SU-DHL-6 (cell line): ENCODE measurements at regions not wholly inside any gene's neighbourhood (a gene's known extent, or its start where the extent isn't known, plus 50 kb on each side); places are given as distances from the start of the nearest gene placed in this dataset.

ENCODE experiments used
- H2AFZ ChIP-seq: fragments of 200-600 bp; sonication (generic); 2 replicates; pipeline ENCODE4 v1.6.1; 2014; ENCODE audit warnings: low read depth, mild to moderate bottlenecking, moderate library complexity, mixed read lengths, antibody characterized with exemption, low read length; ENCODE audit not compliant: severe bottlenecking
- H3F3A ChIP-seq: fragments of 200-600 bp; shearing (Covaris generic); 2 replicates; pipeline ENCODE4 v1.6.0; 2016; ENCODE audit warnings: antibody characterized with exemption, mild to moderate bottlenecking; ENCODE audit not compliant: insufficient read depth
- H3K27ac ChIP-seq: fragments of 200-600 bp; sonication (generic); 2 replicates; pipeline ENCODE4 v1.5.1; 2016; ENCODE audit warnings: low read depth, mild to moderate bottlenecking, low read length, moderate library complexity, mixed read lengths
- H3K27me3 ChIP-seq: fragments of 200-600 bp; sonication (generic), shearing (Covaris generic); 2 replicates; pipeline ENCODE4 v1.6.0; 2014; ENCODE audit warnings: mild to moderate bottlenecking, low read length
- H3K36me3 ChIP-seq: fragments of 200-600 bp; sonication (generic); 2 replicates; pipeline ENCODE4 v1.6.1; 2014; ENCODE audit warnings: mild to moderate bottlenecking, low read length, mixed read lengths
- H3K4me2 ChIP-seq: fragments of 300-600, 200-600 bp; shearing (Covaris generic), sonication (generic); 2 replicates; pipeline ENCODE4 v1.6.0; 2014; ENCODE audit warnings: low read length, low read depth, mild to moderate bottlenecking; ENCODE audit not compliant: poor library complexity, severe bottlenecking
- H3K4me3 ChIP-seq: fragments of 200-600 bp; sonication (generic); 2 replicates; pipeline ENCODE4 v1.5.1; 2014; ENCODE audit warnings: antibody characterized with exemption, low read length, mild to moderate bottlenecking, mixed read lengths; ENCODE audit not compliant: insufficient read depth, poor library complexity, severe bottlenecking
- H3K79me2 ChIP-seq: fragments of 200-600 bp; sonication (generic); 2 replicates; pipeline ENCODE4 v1.6.1; 2014; ENCODE audit warnings: mild to moderate bottlenecking, low read length, moderate library complexity; ENCODE audit not compliant: insufficient read depth
- H3K9ac ChIP-seq: fragments of 200-600 bp; sonication (generic); 2 replicates; pipeline ENCODE4 v1.7.0; 2014; ENCODE audit warnings: mild to moderate bottlenecking, low read length
- H3K9me2 ChIP-seq: fragments of 200-600 bp; sonication (generic); replicated peaks from 2 replicates; pipeline ENCODE4 v1.6.1; 2014; ENCODE audit warnings: low read length; ENCODE audit not compliant: insufficient read depth
- H3K9me3 ChIP-seq: fragments of 200-600 bp; sonication (generic); 2 replicates; pipeline ENCODE4 v1.6.1; 2014; ENCODE audit warnings: low read length, mixed read lengths; ENCODE audit not compliant: insufficient read depth
- H4K20me1 ChIP-seq: fragments of 200-600 bp; sonication (generic); 2 replicates; pipeline ENCODE4 v1.6.1; 2014; ENCODE audit warnings: low read depth, mild to moderate bottlenecking, antibody characterized with exemption, low read length, moderate library complexity, mixed read lengths
- CTCF ChIP-seq: fragments of 200-600 bp; sonication (generic); IDR thresholded peaks from one replicate; pipeline ENCODE4 v1.5.1; 2017; ENCODE audit warnings: antibody characterized with exemption, mild to moderate bottlenecking, low read length, moderate library complexity; ENCODE audit not compliant: insufficient read depth, poor library complexity, severe bottlenecking
- EZH2phosphoT487 ChIP-seq: fragments of 200-600 bp; sonication (generic), shearing (Covaris generic); conservative IDR thresholded peaks from 2 replicates; pipeline ENCODE4 v1.6.1; 2018; ENCODE audit warnings: mild to moderate bottlenecking, antibody characterized with exemption, low read length, moderate library complexity, mixed read lengths

GRCh38 chr6:134854366-134854765 is 95.5 kb downstream of the ALDH8A1 start:
- no peak overlapping the region for H2AFZ ChIP-seq
- no peaks in the 10 kb centered on the region for H3K9me2 ChIP-seq
- no peaks in the 10 kb centered on the region for H3K9me3 ChIP-seq
- H3F3A ChIP-seq = no peaks in the 10 kb centered on the region
- TF ChIP-seq EZH2phosphoT487 (no peak), CTCF (no peak)
- H4K20me1 ChIP-seq = no peaks in the 10 kb centered on the region
- no peak overlapping the region for H3K9ac ChIP-seq
- no peak overlapping the region for H3K27ac ChIP-seq
- H3K79me2 ChIP-seq = no peaks in the 10 kb centered on the region
- H3K4me2 ChIP-seq = no peak overlapping the region
- H3K4me3 ChIP-seq = no peak overlapping the region
- H3K27me3 ChIP-seq = no peaks in the 10 kb centered on the region
- no peaks in the 10 kb centered on the region for H3K36me3 ChIP-seq

- Histone ChIP-seq H3F3A (no peaks in the 10 kb centered on the region), H4K20me1 (no peaks in the 10 kb centered on the region), H3K36me3 (no peaks in the 10 kb centered on the region), H3K9ac (no peak overlapping the region), H3K79me2 (no peaks in the 10 kb centered on the region), H3K27ac (no peak overlapping the region), H2AFZ (no peak overlapping the region), H3K9me2 (no peaks in the 10 kb centered on the region), H3K9me3 (no peaks in the 10 kb centered on the region), H3K4me2 (no peak overlapping the region), H3K27me3 (no peaks in the 10 kb centered on the region), H3K4me3 (no peak overlapping the region)
- TF ChIP-seq EZH2phosphoT487 (no peak), CTCF (no peak)
Measured at GRCh38 chr6:134853111-134854055, 96.5 kb downstream of the ALDH8A1 start.

GRCh38 chr6:134851548-134851947 is 98.4 kb downstream of the ALDH8A1 start:
- H3K4me2 ChIP-seq = no peak overlapping the region
- no peaks in the 10 kb centered on the region for H3K9me2 ChIP-seq
- no peak overlapping the region for H3K27ac ChIP-seq
- H2AFZ ChIP-seq = no peak overlapping the region
- no peaks in the 10 kb centered on the region for H4K20me1 ChIP-seq
- no peak for TF ChIP-seq EZH2phosphoT487
- TF ChIP-seq CTCF = no peak
- no peak overlapping the region for H3K9ac ChIP-seq
- no peak overlapping the region for H3K4me3 ChIP-seq
- no peaks in the 10 kb centered on the region for H3K27me3 ChIP-seq
- H3K9me3 ChIP-seq = no peaks in the 10 kb centered on the region
- no peaks in the 10 kb centered on the region for H3K79me2 ChIP-seq
- no peaks in the 10 kb centered on the region for H3K36me3 ChIP-seq
- no peaks in the 10 kb centered on the region for H3F3A ChIP-seq
